ENCODE measurements at regions not wholly inside any gene's neighbourhood (a gene's known extent, or its start where the extent isn't known, plus 50 kb on each side); places are given as distances from the start of the nearest gene placed in this dataset.

- no peaks in the 10 kb centered on the region for H3K36me3 ChIP-seq (ENCODE audit: low read depth)
- H3K4me1 ChIP-seq (ENCODE audit: low read depth): no peaks in the 10 kb centered on the region
- ATAC-seq (no peak), DNase-seq (peak in 1 of 3 donors; percentile 31)
- no peak for TF ChIP-seq CTCF (IDR thresholded peaks at IDR 0.05)
- peaks cover 59% of the 10 kb centered on the region for H3K9me3 ChIP-seq
- intact Hi-C loops (cut with DNase I, micrococcal nuclease): no loop called here
- no peak overlapping the region for H3K4me3 ChIP-seq
Measured at GRCh38 chr13:18949970-18950369, 231.7 kb downstream of the TUBA3C start.

- intact Hi-C loops (cut with DNase I, micrococcal nuclease): no loop called here
- peaks cover 62% of the 10 kb centered on the region for H3K9me3 ChIP-seq
- H3K36me3 ChIP-seq (ENCODE audit: low read depth): no peaks in the 10 kb centered on the region
- no peak for DNase-seq
- no peak overlapping the region for H3K4me3 ChIP-seq
- no peaks in the 10 kb centered on the region for H3K4me1 ChIP-seq (ENCODE audit: low read depth)
- no peak for ATAC-seq
- TF ChIP-seq CTCF (IDR thresholded peaks at IDR 0.05): no peak
Measured at GRCh38 chr13:18949489-18949761, 232.2 kb downstream of the TUBA3C start.

GRCh38 chr13:18948664-18949488 is 232.7 kb downstream of the TUBA3C start:
- Histone ChIP-seq H3K4me3 (no peak overlapping the region), H3K9me3 (peaks cover 67% of the 10 kb centered on the region), H3K36me3 (ENCODE audit: low read depth) (no peaks in the 10 kb centered on the region), H3K4me1 (ENCODE audit: low read depth) (no peaks in the 10 kb centered on the region)
- DNase-seq: peak in 1 of 3 donors; percentile 34
- TF ChIP-seq CTCF (IDR thresholded peaks at IDR 0.05): no peak
- intact Hi-C loops (cut with DNase I, micrococcal nuclease): no loop called here
- no peak for ATAC-seq

- H3K4me3 ChIP-seq: no peak overlapping the region
- DNase-seq (peak in 1 of 3 donors; percentile 15), ATAC-seq (no peak)
- no peak for TF ChIP-seq CTCF (IDR thresholded peaks at IDR 0.05)
- no peaks in the 10 kb centered on the region for H3K36me3 ChIP-seq (ENCODE audit: low read depth)
- intact Hi-C loops (cut with DNase I, micrococcal nuclease): no loop called here
- H3K4me1 ChIP-seq (ENCODE audit: low read depth): no peaks in the 10 kb centered on the region
- peaks cover 74% of the 10 kb centered on the region for H3K9me3 ChIP-seq
Measured at GRCh38 chr13:18948012-18948663, 233.5 kb downstream of the TUBA3C start.

GRCh38 chr13:18947376-18947977 is 234.1 kb downstream of the TUBA3C start:
- peaks cover 70% of the 10 kb centered on the region for H3K9me3 ChIP-seq
- no peaks in the 10 kb centered on the region for H3K36me3 ChIP-seq (ENCODE audit: low read depth)
- no peak for TF ChIP-seq CTCF (IDR thresholded peaks at IDR 0.05)
- ATAC-seq (no peak), DNase-seq (no peak)
- H3K4me3 ChIP-seq: no peak overlapping the region
- no peaks in the 10 kb centered on the region for H3K4me1 ChIP-seq (ENCODE audit: low read depth)
- intact Hi-C loops (cut with DNase I, micrococcal nuclease): no loop called here
